SU-DHL-6 (cell line): ENCODE measurements at regions not wholly inside any gene's neighbourhood (a gene's known extent, or its start where the extent isn't known, plus 50 kb on each side); places are given as distances from the start of the nearest gene placed in this dataset.

Experiments
- H2AFZ ChIP-seq: fragments of 200-600 bp; sonication (generic); 2 replicates; pipeline ENCODE4 v1.6.1; 2014; ENCODE audit warnings: low read depth, mild to moderate bottlenecking, moderate library complexity, mixed read lengths, antibody characterized with exemption, low read length; ENCODE audit not compliant: severe bottlenecking
- H3F3A ChIP-seq: fragments of 200-600 bp; shearing (Covaris generic); 2 replicates; pipeline ENCODE4 v1.6.0; 2016; ENCODE audit warnings: antibody characterized with exemption, mild to moderate bottlenecking; ENCODE audit not compliant: insufficient read depth
- H3K27ac ChIP-seq: fragments of 200-600 bp; sonication (generic); 2 replicates; pipeline ENCODE4 v1.5.1; 2016; ENCODE audit warnings: low read depth, mild to moderate bottlenecking, low read length, moderate library complexity, mixed read lengths
- H3K27me3 ChIP-seq: fragments of 200-600 bp; sonication (generic), shearing (Covaris generic); 2 replicates; pipeline ENCODE4 v1.6.0; 2014; ENCODE audit warnings: mild to moderate bottlenecking, low read length
- H3K36me3 ChIP-seq: fragments of 200-600 bp; sonication (generic); 2 replicates; pipeline ENCODE4 v1.6.1; 2014; ENCODE audit warnings: mild to moderate bottlenecking, low read length, mixed read lengths
- H3K4me2 ChIP-seq: fragments of 300-600, 200-600 bp; shearing (Covaris generic), sonication (generic); 2 replicates; pipeline ENCODE4 v1.6.0; 2014; ENCODE audit warnings: low read length, low read depth, mild to moderate bottlenecking; ENCODE audit not compliant: poor library complexity, severe bottlenecking
- H3K4me3 ChIP-seq: fragments of 200-600 bp; sonication (generic); 2 replicates; pipeline ENCODE4 v1.5.1; 2014; ENCODE audit warnings: antibody characterized with exemption, low read length, mild to moderate bottlenecking, mixed read lengths; ENCODE audit not compliant: insufficient read depth, poor library complexity, severe bottlenecking
- H3K79me2 ChIP-seq: fragments of 200-600 bp; sonication (generic); 2 replicates; pipeline ENCODE4 v1.6.1; 2014; ENCODE audit warnings: mild to moderate bottlenecking, low read length, moderate library complexity; ENCODE audit not compliant: insufficient read depth
- H3K9ac ChIP-seq: fragments of 200-600 bp; sonication (generic); 2 replicates; pipeline ENCODE4 v1.7.0; 2014; ENCODE audit warnings: mild to moderate bottlenecking, low read length
- H3K9me2 ChIP-seq: fragments of 200-600 bp; sonication (generic); replicated peaks from 2 replicates; pipeline ENCODE4 v1.6.1; 2014; ENCODE audit warnings: low read length; ENCODE audit not compliant: insufficient read depth
- H3K9me3 ChIP-seq: fragments of 200-600 bp; sonication (generic); 2 replicates; pipeline ENCODE4 v1.6.1; 2014; ENCODE audit warnings: low read length, mixed read lengths; ENCODE audit not compliant: insufficient read depth
- H4K20me1 ChIP-seq: fragments of 200-600 bp; sonication (generic); 2 replicates; pipeline ENCODE4 v1.6.1; 2014; ENCODE audit warnings: low read depth, mild to moderate bottlenecking, antibody characterized with exemption, low read length, moderate library complexity, mixed read lengths
- EZH2phosphoT487 ChIP-seq: fragments of 200-600 bp; sonication (generic), shearing (Covaris generic); conservative IDR thresholded peaks from 2 replicates; pipeline ENCODE4 v1.6.1; 2018; ENCODE audit warnings: mild to moderate bottlenecking, antibody characterized with exemption, low read length, moderate library complexity, mixed read lengths
- TF ChIP-seq, protein P1 (sequence below): fragments of 200-600 bp; sonication (generic); IDR thresholded peaks from one replicate; pipeline ENCODE4 v1.5.1; 2017; ENCODE audit warnings: antibody characterized with exemption, mild to moderate bottlenecking, low read length, moderate library complexity; ENCODE audit not compliant: insufficient read depth, poor library complexity, severe bottlenecking

GRCh38 chr1:56339093-56339492 lies 240.3 kb downstream of the PLPP3 start:
- Histone ChIP-seq H4K20me1 (no peaks in the 10 kb centered on the region), H3K79me2 (no peaks in the 10 kb centered on the region), H3K9ac (no peak overlapping the region), H3K4me2 (no peak overlapping the region), H3K36me3 (no peaks in the 10 kb centered on the region), H3K9me3 (no peaks in the 10 kb centered on the region), H3K27ac (no peak overlapping the region), H3K27me3 (no peaks in the 10 kb centered on the region), H3K9me2 (no peaks in the 10 kb centered on the region; the same call in 1 of the 2 replicates), H3F3A (no peaks in the 10 kb centered on the region), H3K4me3 (no peak overlapping the region), H2AFZ (no peak overlapping the region)
- TF ChIP-seq EZH2phosphoT487 = no peak
- TF ChIP-seq, protein P1, sequence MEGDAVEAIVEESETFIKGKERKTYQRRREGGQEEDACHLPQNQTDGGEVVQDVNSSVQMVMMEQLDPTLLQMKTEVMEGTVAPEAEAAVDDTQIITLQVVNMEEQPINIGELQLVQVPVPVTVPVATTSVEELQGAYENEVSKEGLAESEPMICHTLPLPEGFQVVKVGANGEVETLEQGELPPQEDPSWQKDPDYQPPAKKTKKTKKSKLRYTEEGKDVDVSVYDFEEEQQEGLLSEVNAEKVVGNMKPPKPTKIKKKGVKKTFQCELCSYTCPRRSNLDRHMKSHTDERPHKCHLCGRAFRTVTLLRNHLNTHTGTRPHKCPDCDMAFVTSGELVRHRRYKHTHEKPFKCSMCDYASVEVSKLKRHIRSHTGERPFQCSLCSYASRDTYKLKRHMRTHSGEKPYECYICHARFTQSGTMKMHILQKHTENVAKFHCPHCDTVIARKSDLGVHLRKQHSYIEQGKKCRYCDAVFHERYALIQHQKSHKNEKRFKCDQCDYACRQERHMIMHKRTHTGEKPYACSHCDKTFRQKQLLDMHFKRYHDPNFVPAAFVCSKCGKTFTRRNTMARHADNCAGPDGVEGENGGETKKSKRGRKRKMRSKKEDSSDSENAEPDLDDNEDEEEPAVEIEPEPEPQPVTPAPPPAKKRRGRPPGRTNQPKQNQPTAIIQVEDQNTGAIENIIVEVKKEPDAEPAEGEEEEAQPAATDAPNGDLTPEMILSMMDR = no peak

- no peak overlapping the region for H3K4me2 ChIP-seq
- no peaks in the 10 kb centered on the region for H3F3A ChIP-seq
- H4K20me1 ChIP-seq = no peaks in the 10 kb centered on the region
- no peaks in the 10 kb centered on the region for H3K9me3 ChIP-seq
- no peaks in the 10 kb centered on the region for H3K79me2 ChIP-seq
- H3K9ac ChIP-seq = no peak overlapping the region
- no peaks in the 10 kb centered on the region for H3K27me3 ChIP-seq
- H3K4me3 ChIP-seq = no peak overlapping the region
- H3K9me2 ChIP-seq = no peaks in the 10 kb centered on the region
- H3K27ac ChIP-seq = no peak overlapping the region
- TF ChIP-seq EZH2phosphoT487 = no peak
- TF ChIP-seq, protein P1 = no peak
- no peaks in the 10 kb centered on the region for H3K36me3 ChIP-seq
- no peak overlapping the region for H2AFZ ChIP-seq
Observed at GRCh38 chr1:56336982-56337381, 242.4 kb downstream of the PLPP3 start.

GRCh38 chr1:56335394-56335793 lies 244.0 kb downstream of the PLPP3 start:
- Histone ChIP-seq H3K9me3 (no peaks in the 10 kb centered on the region), H3K27me3 (no peaks in the 10 kb centered on the region), H3K9ac (no peak overlapping the region), H3K36me3 (no peaks in the 10 kb centered on the region), H2AFZ (no peak overlapping the region), H3F3A (no peaks in the 10 kb centered on the region), H3K27ac (no peak overlapping the region), H3K4me2 (no peak overlapping the region), H3K4me3 (no peak overlapping the region), H3K79me2 (no peaks in the 10 kb centered on the region), H4K20me1 (no peaks in the 10 kb centered on the region), H3K9me2 (no peaks in the 10 kb centered on the region)
- TF ChIP-seq, protein P1 = no peak
- no peak for TF ChIP-seq EZH2phosphoT487
